ENCODE measurements at regions not wholly inside any gene's neighbourhood (a gene's known extent, or its start where the extent isn't known, plus 50 kb on each side); places are given as distances from the start of the nearest gene placed in this dataset.
"Not testable (repeated sequence)": the region's sequence is repeated elsewhere in the genome, so short reads cannot be mapped to it uniquely, and the experiment has no call there.

- no peak for DNase-seq
Observed at GRCh38 chr16:25637236-25637635, 54.5 kb upstream of the HS3ST4 start.

- DNase-seq: no peak
Observed at GRCh38 chr16:25636662-25637061, 55.1 kb upstream of the HS3ST4 start.

- DNase-seq: no peak
Observed at GRCh38 chr16:25635454-25635853, 56.3 kb upstream of the HS3ST4 start.

- DNase-seq: no peak
Observed at GRCh38 chr16:25633549-25633948, 58.2 kb upstream of the HS3ST4 start.

- DNase-seq: no peak
Observed at GRCh38 chr16:25628766-25629165, 63.0 kb upstream of the HS3ST4 start.

GRCh38 chr16:25627641-25628040 is 64.1 kb upstream of the HS3ST4 start:
- DNase-seq: no peak

GRCh38 chr16:25626172-25626571 is 65.6 kb upstream of the HS3ST4 start:
- DNase-seq: no peak

GRCh38 chr16:25625620-25626019 is 66.1 kb upstream of the HS3ST4 start:
- no peak for DNase-seq

- DNase-seq: no peak
Observed at GRCh38 chr16:25614716-25615265, 77.0 kb upstream of the HS3ST4 start.

GRCh38 chr16:25613931-25614330 is 77.8 kb upstream of the HS3ST4 start:
- DNase-seq: no peak

GRCh38 chr16:25608002-25608401 is 83.8 kb upstream of the HS3ST4 start:
- no peak for DNase-seq

GRCh38 chr16:25606069-25606468 is 85.7 kb upstream of the HS3ST4 start:
- DNase-seq: no peak

- DNase-seq: no peak
Observed at GRCh38 chr16:25605381-25605780, 86.4 kb upstream of the HS3ST4 start.

GRCh38 chr16:25601306-25601705 is 90.5 kb upstream of the HS3ST4 start:
- DNase-seq: not testable (repeated sequence)

GRCh38 chr16:25596194-25596593 is 95.6 kb upstream of the HS3ST4 start:
- no peak for DNase-seq

GRCh38 chr16:25593260-25593659 is 98.5 kb upstream of the HS3ST4 start:
- no peak for DNase-seq

- no peak for DNase-seq
Observed at GRCh38 chr16:25587783-25588182, 104.0 kb upstream of the HS3ST4 start.

GRCh38 chr16:25586826-25587225 is 104.9 kb upstream of the HS3ST4 start:
- DNase-seq: no peak

GRCh38 chr16:25585526-25585925 is 106.2 kb upstream of the HS3ST4 start:
- DNase-seq: no peak

GRCh38 chr16:25580041-25580440 is 111.7 kb upstream of the HS3ST4 start:
- no peak for DNase-seq

GRCh38 chr16:25575363-25575762 is 116.4 kb upstream of the HS3ST4 start:
- no peak for DNase-seq

GRCh38 chr16:25571712-25572111 is 120.0 kb upstream of the HS3ST4 start:
- DNase-seq: no peak

GRCh38 chr16:25570131-25570530 is 121.6 kb upstream of the HS3ST4 start:
- DNase-seq: no peak

GRCh38 chr16:25568991-25569390 is 122.8 kb upstream of the HS3ST4 start:
- no peak for DNase-seq

GRCh38 chr16:25566183-25566582 is 125.6 kb upstream of the HS3ST4 start:
- no peak for DNase-seq

- DNase-seq: no peak
Observed at GRCh38 chr16:25563700-25564099, 128.1 kb upstream of the HS3ST4 start.
